ENCODE measurements at regions not wholly inside any gene's neighbourhood (a gene's known extent, or its start where the extent isn't known, plus 50 kb on each side); places are given as distances from the start of the nearest gene placed in this dataset.

- TF ChIP-seq CTCF (IDR thresholded peaks at IDR 0.05; ENCODE audit: borderline replicate concordance, insufficient read depth, low read depth, low read length): no peak
- no peak overlapping the region for H3K4me3 ChIP-seq (ENCODE audit: low read depth, low read length)
Observed at GRCh38 chr4:164396439-164396838, 357.5 kb upstream of the SMIM31 start.

GRCh38 chr4:164402554-164402953 is 351.4 kb upstream of the SMIM31 start:
- no peak overlapping the region for H3K4me3 ChIP-seq (ENCODE audit: low read depth, low read length)
- no peak for TF ChIP-seq CTCF (IDR thresholded peaks at IDR 0.05; ENCODE audit: borderline replicate concordance, insufficient read depth, low read depth, low read length)

GRCh38 chr4:164405774-164406173 is 348.2 kb upstream of the SMIM31 start:
- no peak for TF ChIP-seq CTCF (IDR thresholded peaks at IDR 0.05; ENCODE audit: borderline replicate concordance, insufficient read depth, low read depth, low read length)
- H3K4me3 ChIP-seq (ENCODE audit: low read depth, low read length): no peak overlapping the region

GRCh38 chr4:164408831-164409230 is 345.1 kb upstream of the SMIM31 start:
- TF ChIP-seq CTCF (IDR thresholded peaks at IDR 0.05; ENCODE audit: borderline replicate concordance, insufficient read depth, low read depth, low read length): no peak
- H3K4me3 ChIP-seq (ENCODE audit: low read depth, low read length): no peak overlapping the region

- TF ChIP-seq CTCF (IDR thresholded peaks at IDR 0.05; ENCODE audit: borderline replicate concordance, insufficient read depth, low read depth, low read length): no peak
- no peak overlapping the region for H3K4me3 ChIP-seq (ENCODE audit: low read depth, low read length)
Observed at GRCh38 chr4:164410401-164410800, 343.5 kb upstream of the SMIM31 start.

GRCh38 chr4:164412246-164412645 is 341.7 kb upstream of the SMIM31 start:
- no peak overlapping the region for H3K4me3 ChIP-seq (ENCODE audit: low read depth, low read length)
- no peak for TF ChIP-seq CTCF (IDR thresholded peaks at IDR 0.05; ENCODE audit: borderline replicate concordance, insufficient read depth, low read depth, low read length)

GRCh38 chr4:164413743-164414142 is 340.2 kb upstream of the SMIM31 start:
- no peak for TF ChIP-seq CTCF (IDR thresholded peaks at IDR 0.05; ENCODE audit: borderline replicate concordance, insufficient read depth, low read depth, low read length)
- H3K4me3 ChIP-seq (ENCODE audit: low read depth, low read length): no peak overlapping the region
